GM13977 (cell line): ENCODE measurements at regions not wholly inside any gene's neighbourhood (a gene's known extent, or its start where the extent isn't known, plus 50 kb on each side); places are given as distances from the start of the nearest gene placed in this dataset.

ENCODE experiments used
- DNase-seq: peaks from one replicate; pipeline ENCODE4 v3.0.0; 2012; ENCODE audit warnings: low spot score
- CTCF ChIP-seq: IDR thresholded peaks from 2 replicates; pipeline ENCODE4 v1.5.1; 2012; ENCODE audit warnings: mild to moderate bottlenecking, control low read depth; ENCODE audit not compliant: insufficient read depth; ENCODE audit errors: extremely low read depth, missing control alignments
- in situ Hi-C: fragments of 300-500 bp; cut with MboI; formaldehyde crosslinking; loops from one replicate; pipeline ENCODE4 v1.12.0; 2022; ENCODE audit warnings: low sequenced_read_pairs, low pct_unique_long_range_greater_than_20kb, mixed read lengths, inconsistent platforms; ENCODE audit not compliant: unreplicated experiment

- TF ChIP-seq CTCF: no peak
- no peak for DNase-seq
- in situ Hi-C loops: no loop called here
Observed at GRCh38 chr1:87652176-87652575, 323.5 kb downstream of the LMO4 start.

GRCh38 chr1:87665151-87665550, 336.5 kb downstream of the LMO4 start:
- no peak for TF ChIP-seq CTCF
- no peak for DNase-seq
- in situ Hi-C loops: no loop called here

- in situ Hi-C loops: no loop called here
- no peak for TF ChIP-seq CTCF
- no peak for DNase-seq
Observed at GRCh38 chr1:87666681-87667080, 338.0 kb downstream of the LMO4 start.

GRCh38 chr1:87669674-87670073, 341.0 kb downstream of the LMO4 start:
- no peak for TF ChIP-seq CTCF
- DNase-seq: no peak
- in situ Hi-C loops: no loop called here

- no peak for TF ChIP-seq CTCF
Observed at GRCh38 chr1:87673309-87673708, 344.6 kb downstream of the LMO4 start.

GRCh38 chr1:87673748-87674147, 345.1 kb downstream of the LMO4 start:
- no peak for TF ChIP-seq CTCF
- no peak for DNase-seq
- in situ Hi-C loops: no loop called here

More at GRCh38 chr1:87673309-87673708, 344.6 kb downstream of the LMO4 start:
- DNase-seq: no peak
- in situ Hi-C loops: no loop called here

- DNase-seq: no peak
- in situ Hi-C loops: no loop called here
Observed at GRCh38 chr1:87674791-87675190, 346.1 kb downstream of the LMO4 start.

More at GRCh38 chr1:87674791-87675190, 346.1 kb downstream of the LMO4 start:
- TF ChIP-seq CTCF: no peak
